Left lung (tissue), 4 donors: ENCODE measurements at regions not wholly inside any gene's neighbourhood (a gene's known extent, or its start where the extent isn't known, plus 50 kb on each side); places are given as distances from the start of the nearest gene placed in this dataset.

Experiments used
- ATAC-seq: fragments of 200-7000 bp; cut with Tn5 transposase; one replicate; pipeline ENCODE4 v1.9.1; 2020; ENCODE audit warnings: moderate library complexity
- DNase-seq, 4 donors: peaks; one replicate each; pipeline ENCODE4 v3.0.0-alpha.2; 2013 to 2020
- H3K27ac ChIP-seq, 2 donors: fragments of 200-600 bp; sonication (generic) in 1 of 2; one replicate each; pipeline versions ENCODE4 v1.5.0 to v1.8.0; 2020 to 2021
- H3K27me3 ChIP-seq, 2 donors: fragments of 200-600 bp; sonication (generic) in 1 of 2; one replicate each; pipeline versions ENCODE4 v1.5.0 to v1.8.0; 2020 to 2021
- H3K36me3 ChIP-seq, 2 donors: fragments of 200-600 bp; sonication (generic) in 1 of 2; one replicate each; pipeline versions ENCODE4 v1.5.0 to v1.8.0; 2020 to 2021
- H3K4me1 ChIP-seq, 2 donors: fragments of 200-600 bp; one replicate each; pipeline ENCODE4 v1.8.0; 2021
- H3K4me3 ChIP-seq, 2 donors: fragments of 200-600 bp; sonication (generic) in 1 of 2; one replicate each; pipeline versions ENCODE4 v1.5.0 to v1.8.0; 2020 to 2021; ENCODE audit warnings: mild to moderate bottlenecking in 1 of 2
- H3K9me3 ChIP-seq, 2 donors: fragments of 200-600 bp; sonication (generic) in 1 of 2; one replicate each; pipeline versions ENCODE4 v1.5.0 to v1.8.0; 2020 to 2021
- CTCF ChIP-seq, 2 donors: fragments of 200-600 bp; sonication (generic) in 1 of 2; IDR thresholded peaks; one replicate each; pipeline versions ENCODE4 v1.5.0 to v1.8.0; 2021; ENCODE audit warnings: antibody characterized with exemption in 2 of 2
- intact Hi-C, 2 donors: fragments of 100-400 bp; cut with DNase I; formaldehyde crosslinking; loops; one replicate each; pipeline versions ENCODE4 v1.11.2 to v1.14.2; 2022
- donor health status: DM: no; HTN: yes; CAD: no.
- donor health status: DM: no; HTN: no; CAD: no.

- no peak for TF ChIP-seq CTCF (IDR thresholded peaks at IDR 0.05)
- intact Hi-C loops: no loop called here
- no peak overlapping the region for H3K4me3 ChIP-seq
- no peaks in the 10 kb centered on the region for H3K27me3 ChIP-seq
- H3K9me3 ChIP-seq: no peaks in the 10 kb centered on the region
- DNase-seq (no peak), ATAC-seq (no peak)
- H3K27ac ChIP-seq: no peak overlapping the region
- no peaks in the 10 kb centered on the region for H3K4me1 ChIP-seq
- no peaks in the 10 kb centered on the region for H3K36me3 ChIP-seq
Measured at GRCh38 chr2:133967326-133967725, 286.5 kb upstream of the MGAT5 start.

- no peak for TF ChIP-seq CTCF (IDR thresholded peaks at IDR 0.05)
- no peaks in the 10 kb centered on the region for H3K4me1 ChIP-seq
- no peak for DNase-seq
- H3K4me3 ChIP-seq: no peak overlapping the region
- no peaks in the 10 kb centered on the region for H3K27me3 ChIP-seq
- ATAC-seq: no peak
- H3K36me3 ChIP-seq: no peaks in the 10 kb centered on the region
- H3K9me3 ChIP-seq: no peaks in the 10 kb centered on the region
- intact Hi-C loops: no loop called here
- H3K27ac ChIP-seq: no peak overlapping the region
Measured at GRCh38 chr2:133968446-133968845, 285.4 kb upstream of the MGAT5 start.

- no peak for DNase-seq
- TF ChIP-seq CTCF (IDR thresholded peaks at IDR 0.05): no peak
- Histone ChIP-seq H3K4me3 (no peak overlapping the region), H3K36me3 (no peaks in the 10 kb centered on the region), H3K27me3 (no peaks in the 10 kb centered on the region), H3K4me1 (no peaks in the 10 kb centered on the region), H3K27ac (no peak overlapping the region), H3K9me3 (no peaks in the 10 kb centered on the region)
- intact Hi-C loops: no loop called here
- no peak for ATAC-seq
Measured at GRCh38 chr2:133970641-133971040, 283.2 kb upstream of the MGAT5 start.

- Histone ChIP-seq H3K36me3 (no peaks in the 10 kb centered on the region), H3K4me3 (no peak overlapping the region), H3K27me3 (no peaks in the 10 kb centered on the region), H3K4me1 (no peaks in the 10 kb centered on the region), H3K27ac (no peak overlapping the region), H3K9me3 (no peaks in the 10 kb centered on the region)
- intact Hi-C loops: no loop called here
- no peak for ATAC-seq
- no peak for TF ChIP-seq CTCF (IDR thresholded peaks at IDR 0.05)
- no peak for DNase-seq
Measured at GRCh38 chr2:133972297-133972696, 281.6 kb upstream of the MGAT5 start.

- no peak overlapping the region for H3K27ac ChIP-seq
- H3K9me3 ChIP-seq: no peaks in the 10 kb centered on the region
- TF ChIP-seq CTCF (IDR thresholded peaks at IDR 0.05): no peak
- H3K36me3 ChIP-seq: no peaks in the 10 kb centered on the region
- H3K4me1 ChIP-seq: no peaks in the 10 kb centered on the region
- no peak overlapping the region for H3K4me3 ChIP-seq
- ATAC-seq (peak; percentile 23), DNase-seq (no peak)
- H3K27me3 ChIP-seq: no peaks in the 10 kb centered on the region
- intact Hi-C loops: no loop called here
Measured at GRCh38 chr2:133972786-133973185, 281.1 kb upstream of the MGAT5 start.
